SK-N-SH (cell line): ENCODE measurements at regions not wholly inside any gene's neighbourhood (a gene's known extent, or its start where the extent isn't known, plus 50 kb on each side); places are given as distances from the start of the nearest gene placed in this dataset.

ENCODE experiments used
- CTCF ChIA-PET: fragments of 300-600, 350-600 bp; formaldehyde crosslinking; extraction: SDS; loops from one replicate; lab custom pipeline; 2021; lab: Yijun Ruan, JAX
- POLR2A ChIA-PET: fragments of 350-600 bp; sonication (Branson Sonifier 250); formaldehyde crosslinking; extraction: SDS; loops from one replicate; lab custom pipeline; 2020; ENCODE audit warnings: antibody characterized with exemption, inconsistent platforms; lab: Yijun Ruan, JAX
- DNase-seq: peaks from one replicate; pipeline ENCODE4 v3.0.0; 2012
- H2AFZ ChIP-seq: fragments of 200-600 bp; sonication (generic); 2 replicates; pipeline ENCODE4 v1.8.1; 2016; ENCODE audit warnings: antibody characterized with exemption, mild to moderate bottlenecking, low read depth
- H3F3A ChIP-seq: fragments of 200-600 bp; sonication (generic); replicated peaks from 2 replicates; pipeline ENCODE3; 2016; ENCODE audit warnings: antibody characterized with exemption, mild to moderate bottlenecking; ENCODE audit not compliant: insufficient read depth
- H3K27ac ChIP-seq, 2 experiments: fragments of 200-500 bp in 1 of 2; fragments of 200-600 bp in 1 of 2; sonication (Bioruptor generic) in 1 of 2; sonication (generic), shearing (Covaris generic) in 1 of 2; 2 replicates each; pipeline versions ENCODE4 v1.5.1 to v1.6.1; 2014 to 2016; ENCODE audit warnings: low read depth in 2 of 2, inconsistent platforms in 1 of 2, low read length in 1 of 2, mild to moderate bottlenecking in 1 of 2, mixed read lengths in 1 of 2
- H3K27me3 ChIP-seq: fragments of 200-600 bp; sonication (generic), shearing (Covaris generic); 2 replicates; pipeline ENCODE4 v1.6.1; 2016; ENCODE audit warnings: mixed run types; ENCODE audit not compliant: insufficient read depth
- H3K36me3 ChIP-seq, 2 experiments: fragments of 200-500 bp in 1 of 2; fragments of 200-600 bp in 1 of 2; sonication (Bioruptor generic) in 1 of 2; sonication (generic) in 1 of 2; replicated peaks in 1 of 2; 2 replicates each; pipeline versions ENCODE3 to v1.5.1; 2014 to 2016; ENCODE audit warnings: low read length in 1 of 2, mild to moderate bottlenecking in 1 of 2; ENCODE audit not compliant: insufficient read depth in 2 of 2, control insufficient read depth in 1 of 2
- H3K4me1 ChIP-seq, 2 experiments: fragments of 200-500 bp in 1 of 2; fragments of 200-600 bp in 1 of 2; sonication (Bioruptor generic) in 1 of 2; sonication (generic), shearing (Covaris generic) in 1 of 2; 2 replicates each; pipeline versions ENCODE4 v1.5.1 to v1.6.1; 2014 to 2016; ENCODE audit warnings: low read depth in 1 of 2, low read length in 1 of 2, mixed run types in 1 of 2; ENCODE audit not compliant: insufficient read depth in 2 of 2, control insufficient read depth in 1 of 2
- H3K4me2 ChIP-seq: fragments of 200-600 bp; sonication (generic), shearing (Covaris generic); 2 replicates; pipeline ENCODE4 v1.6.1; 2017; ENCODE audit warnings: mixed run types
- H3K4me3 ChIP-seq, 2 experiments: fragments of 200-500 bp in 1 of 2; fragments of 200-600 bp in 1 of 2; sonication (Bioruptor generic) in 1 of 2; sonication (generic), shearing (Covaris generic) in 1 of 2; 2 replicates each; pipeline versions ENCODE4 v1.5.1 to v1.8.1; 2014 to 2016; ENCODE audit warnings: low read depth in 2 of 2, inconsistent platforms in 1 of 2, low read length in 1 of 2, mild to moderate bottlenecking in 1 of 2, mixed read lengths in 1 of 2, moderate library complexity in 1 of 2
- H3K79me2 ChIP-seq: fragments of 200-600 bp; sonication (generic); 2 replicates; pipeline ENCODE4 v1.8.1; 2017; ENCODE audit warnings: mild to moderate bottlenecking; ENCODE audit not compliant: insufficient read depth
- H3K9ac ChIP-seq: fragments of 200-600 bp; sonication (generic); 2 replicates; pipeline ENCODE4 v1.6.1; 2017; ENCODE audit warnings: mixed run types
- H3K9me2 ChIP-seq: fragments of 200-600 bp; sonication (generic); 2 replicates; pipeline ENCODE4 v1.6.1; 2017; ENCODE audit warnings: mixed run types
- H3K9me3 ChIP-seq: fragments of 200-600 bp; sonication (generic); 2 replicates; pipeline ENCODE4 v1.6.1; 2017; ENCODE audit warnings: mixed run types, mild to moderate bottlenecking, moderate library complexity
- H4K20me1 ChIP-seq: fragments of 200-600 bp; sonication (generic); 2 replicates; pipeline ENCODE4 v1.6.1; 2017; ENCODE audit warnings: mild to moderate bottlenecking, mixed run types; ENCODE audit not compliant: insufficient read depth
- FOXJ3 ChIP-seq: sonication (generic); formaldehyde crosslinking; IDR thresholded peaks from 2 replicates; pipeline ENCODE4 v1.5.1; 2020; ENCODE audit warnings: mild to moderate bottlenecking, missing genetic modification reagents
- FOXM1 ChIP-seq: IDR thresholded peaks from 2 replicates; pipeline ENCODE4 v1.4.0; 2012; ENCODE audit warnings: low read depth, mild to moderate bottlenecking
- NFIC ChIP-seq: IDR thresholded peaks from 2 replicates; pipeline ENCODE4 v1.4.0; 2012; ENCODE audit warnings: borderline replicate concordance
- POLR2AphosphoS5 ChIP-seq: IDR thresholded peaks from 2 replicates; pipeline ENCODE4 v1.6.1; 2012; ENCODE audit warnings: low read depth, low read length
- RFX5 ChIP-seq: IDR thresholded peaks from 2 replicates; pipeline ENCODE4 v1.6.1; 2012; ENCODE audit warnings: mild to moderate bottlenecking, improper control_type of control experiment, low read length
- RXRA ChIP-seq: IDR thresholded peaks from 2 replicates; pipeline ENCODE4 v1.4.0; 2012; ENCODE audit warnings: low read depth, mild to moderate bottlenecking, borderline replicate concordance
- SIN3A ChIP-seq: IDR thresholded peaks from 2 replicates; pipeline ENCODE4 v1.6.1; 2012; ENCODE audit warnings: low read depth, mild to moderate bottlenecking, low read length, moderate library complexity, borderline replicate concordance
- SMC3 ChIP-seq: IDR thresholded peaks from 2 replicates; pipeline ENCODE4 v1.6.1; 2012; ENCODE audit warnings: low read depth, low read length, improper control_type of control experiment
- TAF1 ChIP-seq: IDR thresholded peaks from 2 replicates; pipeline ENCODE4 v1.6.1; 2012; ENCODE audit warnings: low read depth, mild to moderate bottlenecking, low read length, moderate library complexity, borderline replicate concordance
- WGBS: methylation state at CpG from one replicate; pipeline ENCODE4 v1.1.6; 2017; ENCODE audit warnings: low lambda C conversion rate; 5-methylcytosine and 5-hydroxymethylcytosine counted together
- TF ChIP-seq, protein P1 (sequence below): fragments of 150-350 bp; IDR thresholded peaks from 2 replicates; pipeline ENCODE4 v1.6.1; 2017; ENCODE audit warnings: antibody characterized with exemption, low read length, low read depth, borderline replicate concordance
- TF ChIP-seq, protein P2 (sequence below): fragments of 150-350 bp; IDR thresholded peaks from 2 replicates; pipeline ENCODE4 v1.6.1; 2016; ENCODE audit warnings: mild to moderate bottlenecking, low read depth, low read length
- TF ChIP-seq, protein P3 (sequence below): IDR thresholded peaks from 2 replicates; pipeline ENCODE4 v1.4.0; 2012; ENCODE audit warnings: low read depth
- TF ChIP-seq, protein P4 (sequence below): IDR thresholded peaks from 2 replicates; pipeline ENCODE4; 2012
- TF ChIP-seq, protein P5 (sequence below): IDR thresholded peaks from 2 replicates; pipeline ENCODE4 v1.6.1; 2012; ENCODE audit warnings: mild to moderate bottlenecking, low read depth, low read length, moderate library complexity

DNA sequence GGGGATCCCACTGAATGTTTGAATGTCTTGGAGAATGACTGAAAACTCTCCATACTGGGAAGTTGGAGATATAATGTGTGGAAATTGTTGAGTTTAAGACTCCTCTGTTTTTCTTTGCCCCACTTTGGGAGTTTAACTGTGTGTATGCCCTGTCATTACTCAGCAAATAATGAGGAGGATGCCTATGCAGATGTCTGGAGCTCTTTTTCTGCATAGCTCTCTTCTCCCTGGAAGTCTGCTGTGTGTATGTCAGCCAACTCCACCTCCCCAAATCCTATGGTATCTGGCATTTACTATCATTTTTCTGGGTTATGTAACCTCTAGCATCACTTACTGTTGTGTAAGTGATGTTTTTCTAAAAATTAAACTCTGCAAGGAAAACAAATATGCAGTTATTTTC, 122.2 kb downstream of the ANKRD7 start (continued):
- TF ChIP-seq, protein P1, sequence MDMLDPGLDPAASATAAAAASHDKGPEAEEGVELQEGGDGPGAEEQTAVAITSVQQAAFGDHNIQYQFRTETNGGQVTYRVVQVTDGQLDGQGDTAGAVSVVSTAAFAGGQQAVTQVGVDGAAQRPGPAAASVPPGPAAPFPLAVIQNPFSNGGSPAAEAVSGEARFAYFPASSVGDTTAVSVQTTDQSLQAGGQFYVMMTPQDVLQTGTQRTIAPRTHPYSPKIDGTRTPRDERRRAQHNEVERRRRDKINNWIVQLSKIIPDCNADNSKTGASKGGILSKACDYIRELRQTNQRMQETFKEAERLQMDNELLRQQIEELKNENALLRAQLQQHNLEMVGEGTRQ: no peak
- no peak for TF ChIP-seq POLR2AphosphoS5
- TF ChIP-seq, protein P2, sequence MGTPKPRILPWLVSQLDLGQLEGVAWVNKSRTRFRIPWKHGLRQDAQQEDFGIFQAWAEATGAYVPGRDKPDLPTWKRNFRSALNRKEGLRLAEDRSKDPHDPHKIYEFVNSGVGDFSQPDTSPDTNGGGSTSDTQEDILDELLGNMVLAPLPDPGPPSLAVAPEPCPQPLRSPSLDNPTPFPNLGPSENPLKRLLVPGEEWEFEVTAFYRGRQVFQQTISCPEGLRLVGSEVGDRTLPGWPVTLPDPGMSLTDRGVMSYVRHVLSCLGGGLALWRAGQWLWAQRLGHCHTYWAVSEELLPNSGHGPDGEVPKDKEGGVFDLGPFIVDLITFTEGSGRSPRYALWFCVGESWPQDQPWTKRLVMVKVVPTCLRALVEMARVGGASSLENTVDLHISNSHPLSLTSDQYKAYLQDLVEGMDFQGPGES: no peak
- no peak for TF ChIP-seq FOXM1
- TF ChIP-seq FOXJ3 (CRISPR knock-in tag): no peak
- TF ChIP-seq, all 33 proteins: peak for 0

DNA sequence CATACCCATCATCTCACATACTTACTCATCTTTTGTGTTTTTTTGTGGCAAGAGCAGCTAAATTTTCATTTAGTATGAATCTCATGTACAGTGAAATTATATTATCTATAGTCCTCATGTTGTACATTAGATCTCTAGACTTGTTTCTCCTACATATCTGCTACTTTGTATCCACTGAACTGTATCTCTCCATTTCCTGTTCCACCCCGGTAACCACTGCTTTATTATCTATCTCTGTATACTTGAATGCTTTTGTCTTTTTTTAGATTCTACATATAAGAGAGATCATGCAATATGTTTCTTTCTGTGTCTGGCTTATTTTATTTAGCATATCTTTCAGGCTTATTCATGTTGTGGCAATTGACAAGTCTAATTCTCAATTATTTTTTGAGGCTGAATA, 125.1 kb downstream of the ANKRD7 start:
- no peaks in the 10 kb centered on the region for H4K20me1 ChIP-seq
- H3K4me3 ChIP-seq: no peak overlapping the region
- no peak overlapping the region for H3K27ac ChIP-seq
- no peak for TF ChIP-seq SIN3A
- no peak for TF ChIP-seq TAF1
- TF ChIP-seq FOXJ3 (CRISPR knock-in tag): no peak
- no peak overlapping the region for H3K9ac ChIP-seq
- DNase-seq: no peak
- no peaks in the 10 kb centered on the region; a peak in 1 of 4 replicates for H3K4me1 ChIP-seq
- ChIA-PET CTCF (no interaction called here), POLR2A (no interaction called here)
- H3K9me2 ChIP-seq: no peaks in the 10 kb centered on the region
- H2AFZ ChIP-seq: no peak overlapping the region
- H3K36me3 ChIP-seq: no peaks in the 10 kb centered on the region
- no peaks in the 10 kb centered on the region for H3K27me3 ChIP-seq
- no peak overlapping the region for H3K4me2 ChIP-seq
- 75% methylated on average over 1 of the region's 1 CpG for WGBS
- no peaks in the 10 kb centered on the region for H3F3A ChIP-seq
- no peaks in the 10 kb centered on the region for H3K79me2 ChIP-seq
- no peaks in the 10 kb centered on the region for H3K9me3 ChIP-seq

DNA sequence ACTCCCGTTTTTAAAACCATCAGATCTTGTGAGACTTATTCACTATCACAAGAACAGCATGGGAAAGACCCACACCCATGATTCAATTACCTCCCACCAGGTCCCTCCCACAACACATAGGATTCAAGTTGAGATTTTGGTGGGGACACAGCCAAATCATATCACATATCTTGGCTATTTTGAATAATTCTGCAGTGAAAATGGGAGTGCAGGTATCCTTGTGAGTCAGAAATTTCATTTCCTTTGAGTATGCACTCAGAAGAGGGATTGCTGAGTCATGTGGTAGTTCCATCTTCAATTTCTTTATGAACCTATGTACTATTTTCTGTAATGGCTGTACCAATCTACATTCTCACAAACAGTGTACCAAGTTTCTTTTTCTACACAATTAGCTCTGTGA, 125.8 kb downstream of the ANKRD7 start:
- Histone ChIP-seq H3K36me3 (no peaks in the 10 kb centered on the region), H3K27me3 (no peaks in the 10 kb centered on the region), H4K20me1 (no peaks in the 10 kb centered on the region), H3F3A (no peaks in the 10 kb centered on the region), H2AFZ (no peak overlapping the region), H3K9ac (no peak overlapping the region), H3K9me2 (no peaks in the 10 kb centered on the region), H3K9me3 (no peaks in the 10 kb centered on the region), H3K27ac (no peak overlapping the region), H3K4me1 (no peaks in the 10 kb centered on the region; a peak in 1 of 4 replicates), H3K79me2 (no peaks in the 10 kb centered on the region), H3K4me3 (no peak overlapping the region), H3K4me2 (no peak overlapping the region)
- no peak for DNase-seq
- CTCF ChIA-PET: interaction anchor here (0.6 to 3.7 kb wide), 5 partner anchors 11 to 847 kb away, joined by 3 to 36 read pairs (median 4); no protein-coding TSS in a partner anchor
- TF ChIP-seq, protein P2: no peak
- TF ChIP-seq SMC3: no peak
- no peak for TF ChIP-seq FOXM1
- TF ChIP-seq NFIC: no peak
- TF ChIP-seq, protein P3, sequence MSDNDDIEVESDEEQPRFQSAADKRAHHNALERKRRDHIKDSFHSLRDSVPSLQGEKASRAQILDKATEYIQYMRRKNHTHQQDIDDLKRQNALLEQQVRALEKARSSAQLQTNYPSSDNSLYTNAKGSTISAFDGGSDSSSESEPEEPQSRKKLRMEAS: no peak
- no peak for TF ChIP-seq RXRA
- TF ChIP-seq, protein P4, sequence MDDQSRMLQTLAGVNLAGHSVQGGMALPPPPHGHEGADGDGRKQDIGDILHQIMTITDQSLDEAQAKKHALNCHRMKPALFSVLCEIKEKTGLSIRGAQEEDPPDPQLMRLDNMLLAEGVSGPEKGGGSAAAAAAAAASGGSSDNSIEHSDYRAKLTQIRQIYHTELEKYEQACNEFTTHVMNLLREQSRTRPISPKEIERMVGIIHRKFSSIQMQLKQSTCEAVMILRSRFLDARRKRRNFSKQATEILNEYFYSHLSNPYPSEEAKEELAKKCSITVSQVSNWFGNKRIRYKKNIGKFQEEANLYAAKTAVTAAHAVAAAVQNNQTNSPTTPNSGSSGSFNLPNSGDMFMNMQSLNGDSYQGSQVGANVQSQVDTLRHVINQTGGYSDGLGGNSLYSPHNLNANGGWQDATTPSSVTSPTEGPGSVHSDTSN: no peak
- no peak for TF ChIP-seq RFX5
- no peak for TF ChIP-seq POLR2AphosphoS5
- TF ChIP-seq, protein P5, sequence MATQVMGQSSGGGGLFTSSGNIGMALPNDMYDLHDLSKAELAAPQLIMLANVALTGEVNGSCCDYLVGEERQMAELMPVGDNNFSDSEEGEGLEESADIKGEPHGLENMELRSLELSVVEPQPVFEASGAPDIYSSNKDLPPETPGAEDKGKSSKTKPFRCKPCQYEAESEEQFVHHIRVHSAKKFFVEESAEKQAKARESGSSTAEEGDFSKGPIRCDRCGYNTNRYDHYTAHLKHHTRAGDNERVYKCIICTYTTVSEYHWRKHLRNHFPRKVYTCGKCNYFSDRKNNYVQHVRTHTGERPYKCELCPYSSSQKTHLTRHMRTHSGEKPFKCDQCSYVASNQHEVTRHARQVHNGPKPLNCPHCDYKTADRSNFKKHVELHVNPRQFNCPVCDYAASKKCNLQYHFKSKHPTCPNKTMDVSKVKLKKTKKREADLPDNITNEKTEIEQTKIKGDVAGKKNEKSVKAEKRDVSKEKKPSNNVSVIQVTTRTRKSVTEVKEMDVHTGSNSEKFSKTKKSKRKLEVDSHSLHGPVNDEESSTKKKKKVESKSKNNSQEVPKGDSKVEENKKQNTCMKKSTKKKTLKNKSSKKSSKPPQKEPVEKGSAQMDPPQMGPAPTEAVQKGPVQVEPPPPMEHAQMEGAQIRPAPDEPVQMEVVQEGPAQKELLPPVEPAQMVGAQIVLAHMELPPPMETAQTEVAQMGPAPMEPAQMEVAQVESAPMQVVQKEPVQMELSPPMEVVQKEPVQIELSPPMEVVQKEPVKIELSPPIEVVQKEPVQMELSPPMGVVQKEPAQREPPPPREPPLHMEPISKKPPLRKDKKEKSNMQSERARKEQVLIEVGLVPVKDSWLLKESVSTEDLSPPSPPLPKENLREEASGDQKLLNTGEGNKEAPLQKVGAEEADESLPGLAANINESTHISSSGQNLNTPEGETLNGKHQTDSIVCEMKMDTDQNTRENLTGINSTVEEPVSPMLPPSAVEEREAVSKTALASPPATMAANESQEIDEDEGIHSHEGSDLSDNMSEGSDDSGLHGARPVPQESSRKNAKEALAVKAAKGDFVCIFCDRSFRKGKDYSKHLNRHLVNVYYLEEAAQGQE: no peak
- POLR2A ChIA-PET: no interaction called here
- 38% methylated on average over 1 of the region's 1 CpG for WGBS
